ENCODE measurements at regions not wholly inside any gene's neighbourhood (a gene's known extent, or its start where the extent isn't known, plus 50 kb on each side); places are given as distances from the start of the nearest gene placed in this dataset.

DNA sequence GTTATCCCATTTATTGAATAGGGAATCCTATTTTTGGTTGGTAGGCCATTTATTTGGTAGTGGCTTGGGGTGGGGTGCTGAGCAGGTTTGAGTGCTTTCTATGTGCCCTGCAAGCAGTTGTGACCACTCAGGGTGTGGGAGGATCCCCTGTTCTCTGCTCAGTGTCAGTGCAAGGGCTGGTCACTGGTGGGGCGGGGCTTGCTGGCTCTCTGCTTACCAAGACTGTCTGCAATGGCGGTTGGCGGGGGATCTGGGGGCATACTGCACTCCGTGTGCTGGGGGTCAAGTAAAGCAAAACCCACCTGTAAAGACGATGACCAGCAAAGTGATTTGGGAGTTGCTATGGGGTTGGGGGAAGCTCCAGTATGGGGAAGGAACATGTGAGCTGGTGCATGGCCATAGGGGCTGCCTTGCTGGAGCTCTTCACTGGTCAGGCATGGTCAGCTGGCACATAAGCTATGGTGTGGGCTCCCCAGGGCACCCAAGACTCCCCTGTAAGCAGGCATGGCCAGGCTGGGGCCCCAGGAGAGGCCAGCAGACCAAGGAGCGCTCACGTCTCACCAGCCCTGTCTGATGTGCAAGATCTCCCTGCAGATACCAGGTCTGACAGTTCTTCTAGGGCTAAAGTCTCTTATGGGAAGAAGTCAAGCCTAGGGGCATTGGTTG, 83.0 kb upstream of the GRXCR1 start:
- 93% methylated on average over 7 of the region's 7 CpGs; no CpG with 5 or more reads in 1 of the 2 experiments for WGBS, 2 experiments (ENCODE audit: extremely low coverage in 1 of 2, insufficient coverage in 1 of 2, insufficient read length in 1 of 2, insufficient replicate concordance in 2 of 2, low coverage in 1 of 2, low lambda C conversion rate in 2 of 2, missing lambda C conversion rate in 1 of 2)
- no peaks in the 10 kb centered on the region for H3K79me2 ChIP-seq (ENCODE audit: control insufficient read depth in 1 of 2, insufficient read depth in 2 of 2, low read length in 2 of 2)
- H3K9me3 ChIP-seq (ENCODE audit: insufficient read depth in 2 of 2, low read depth in 1 of 2, low read length in 1 of 2), result no peaks in the 10 kb centered on the region; a peak in 1 of 4 replicates
- no peak overlapping the region for H3K4ac ChIP-seq (replicated peaks; ENCODE audit: insufficient read length, low read depth, low read length)
- no peak overlapping the region for H3K18ac ChIP-seq (ENCODE audit: extremely low read depth, low read length)
- no peak overlapping the region for H2BK12ac ChIP-seq (ENCODE audit: low read depth, low read length)
- no peaks in the 10 kb centered on the region for H3K4me1 ChIP-seq (replicated peaks in 1 of 4; ENCODE audit: control insufficient read depth in 3 of 4, insufficient read depth in 4 of 4, low read length in 3 of 4)
- no peak overlapping the region for H2BK120ac ChIP-seq (replicated peaks; ENCODE audit: low read depth, low read length)
- H4K8ac ChIP-seq (ENCODE audit: extremely low read depth, insufficient read depth, low read length), result no peak overlapping the region; the same call in 1 of the 2 replicates
- H4K20me1 ChIP-seq (replicated peaks in 1 of 2; ENCODE audit: control insufficient read depth in 1 of 2, insufficient read depth in 2 of 2, low read length in 2 of 2), result no peaks in the 10 kb centered on the region
- H3K23ac ChIP-seq (ENCODE audit: insufficient read length), result no peak overlapping the region
- TF ChIP-seq HDAC2 (IDR thresholded peaks at IDR 0.05; ENCODE audit: borderline replicate concordance in 1 of 2, low read depth in 2 of 2, low read length in 2 of 2) (no peak), RNF2 (IDR thresholded peaks at IDR 0.05; ENCODE audit: borderline replicate concordance, low read depth, low read length, missing control alignments, poor library complexity, severe bottlenecking) (no peak)
- H3K9ac ChIP-seq (replicated peaks in 1 of 4; ENCODE audit: extremely low read depth in 1 of 4, low read depth in 3 of 4, low read length in 3 of 4), result no peak overlapping the region
- FAIRE-seq (no peak), DNase-seq (ENCODE audit: low read depth in 1 of 2, low spot score in 2 of 2) (no peak)
- no peaks in the 10 kb centered on the region for H3K27me3 ChIP-seq (replicated peaks in 1 of 4; ENCODE audit: control insufficient read depth in 3 of 4, extremely low read depth in 1 of 4, insufficient read depth in 3 of 4, low read length in 3 of 4)
- no peak overlapping the region for H3K14ac ChIP-seq (ENCODE audit: insufficient read length)
- H2AK5ac ChIP-seq (ENCODE audit: low read depth, low read length), result no peak overlapping the region
- H2BK5ac ChIP-seq (ENCODE audit: low read depth, low read length), result no peak overlapping the region
- no peak overlapping the region for H3K4me3 ChIP-seq (ENCODE audit: extremely low read depth in 1 of 4, insufficient read depth in 2 of 4, low read depth in 3 of 4, low read length in 4 of 4)
- no peak overlapping the region for H2BK20ac ChIP-seq (ENCODE audit: low read length)
- H3K4me2 ChIP-seq (ENCODE audit: insufficient read depth in 1 of 2, low read depth in 2 of 2, low read length in 2 of 2), result no peak overlapping the region
- no peak overlapping the region for H4K91ac ChIP-seq (replicated peaks; ENCODE audit: insufficient read length, low read length)
- no peaks in the 10 kb centered on the region for H3K79me1 ChIP-seq (ENCODE audit: low read depth, low read length)
- no peaks in the 10 kb centered on the region for H3K36me3 ChIP-seq (ENCODE audit: control insufficient read depth in 2 of 4, insufficient read depth in 4 of 4, low read length in 3 of 4)
- no peak overlapping the region for H3K27ac ChIP-seq (ENCODE audit: low read depth, low read length)
- CTCF ChIA-PET (ENCODE audit: partially characterized antibody), result interaction anchor here (0.8 to 1.1 kb wide), 4 partner anchors 9 to 232 kb away, joined by 3 to 5 read pairs (median 4); no protein-coding TSS in a partner anchor
- H4K5ac ChIP-seq (ENCODE audit: insufficient read length, low read depth, low read length), result no peak overlapping the region
- H2BK15ac ChIP-seq (ENCODE audit: low read length), result no peak overlapping the region
- no peak overlapping the region for H3K56ac ChIP-seq (replicated peaks; ENCODE audit: insufficient read length, low read depth, low read length)
- no peak overlapping the region for H2AFZ ChIP-seq (ENCODE audit: low read length)
- no peaks in the 10 kb centered on the region for H3K23me2 ChIP-seq (ENCODE audit: low read depth, low read length)
- POLR2A ChIA-PET (ENCODE audit: partially characterized antibody), result no interaction called here
